ENCODE measurements at regions not wholly inside any gene's neighbourhood (a gene's known extent, or its start where the extent isn't known, plus 50 kb on each side); places are given as distances from the start of the nearest gene placed in this dataset.
"Not testable (repeated sequence)": the region's sequence is repeated elsewhere in the genome, so short reads cannot be mapped to it uniquely, and the experiment has no call there.

DNA sequence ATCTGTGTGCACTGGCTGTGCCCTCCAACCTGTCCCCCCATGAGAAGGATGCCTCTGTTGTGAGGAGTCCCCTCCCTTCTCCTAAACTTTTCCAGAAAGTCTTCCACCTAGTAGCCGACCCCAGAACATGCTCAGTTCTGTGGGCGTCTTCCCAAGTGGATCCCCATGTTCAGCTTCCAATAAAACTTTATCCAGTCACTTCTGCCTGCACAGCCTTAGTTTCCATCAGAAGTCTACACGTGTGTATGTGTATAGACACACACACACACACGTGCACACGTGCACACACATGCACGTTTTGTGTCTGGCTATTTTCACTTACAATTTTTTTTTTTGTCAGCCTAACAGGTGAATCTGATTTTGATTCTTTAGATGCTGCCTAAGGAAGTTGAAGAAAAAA, 115.1 kb downstream of the RTP5 start:
- DNase-seq = no peak

DNA sequence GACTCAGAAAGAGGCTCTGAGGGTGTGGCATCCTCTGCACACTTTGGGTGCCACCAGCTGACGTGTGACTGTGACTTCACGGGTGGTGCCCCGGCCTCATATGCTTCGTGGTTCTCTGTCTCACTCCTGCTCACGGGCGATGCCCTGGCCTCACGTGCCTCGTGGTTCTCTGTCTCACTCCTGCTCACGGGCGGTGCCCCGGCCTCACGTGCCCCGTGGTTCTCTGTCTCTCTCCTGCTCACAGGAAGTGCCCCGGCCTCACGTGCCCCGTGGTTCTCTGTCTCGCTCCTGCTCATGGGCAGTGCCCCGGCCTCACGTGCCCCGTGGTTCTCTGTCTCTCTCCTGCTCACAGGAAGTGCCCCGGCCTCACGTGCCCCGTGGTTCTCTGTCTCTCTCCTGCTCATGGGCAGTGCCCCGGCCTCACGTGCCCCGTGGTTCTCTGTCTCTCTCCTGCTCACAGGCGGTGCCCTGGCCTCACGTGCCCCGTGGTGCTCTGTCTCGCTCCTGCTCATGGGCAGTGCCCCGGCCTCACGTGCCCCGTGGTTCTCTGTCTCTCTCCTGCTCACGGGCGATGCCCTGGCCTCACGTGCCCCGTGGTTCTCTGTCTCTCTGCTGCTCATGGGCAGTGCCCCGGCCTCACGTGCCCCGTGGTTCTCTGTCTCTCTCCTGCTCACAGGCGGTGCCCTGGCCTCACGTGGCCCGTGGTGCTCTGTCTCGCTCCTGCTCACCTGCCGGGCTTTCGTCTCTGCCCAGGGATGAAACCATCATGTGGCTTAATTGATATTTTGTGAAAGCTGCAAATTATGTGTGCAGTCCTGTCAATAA, 115.8 kb downstream of the RTP5 start:
- DNase-seq = peak; percentile 74 to 86

DNA sequence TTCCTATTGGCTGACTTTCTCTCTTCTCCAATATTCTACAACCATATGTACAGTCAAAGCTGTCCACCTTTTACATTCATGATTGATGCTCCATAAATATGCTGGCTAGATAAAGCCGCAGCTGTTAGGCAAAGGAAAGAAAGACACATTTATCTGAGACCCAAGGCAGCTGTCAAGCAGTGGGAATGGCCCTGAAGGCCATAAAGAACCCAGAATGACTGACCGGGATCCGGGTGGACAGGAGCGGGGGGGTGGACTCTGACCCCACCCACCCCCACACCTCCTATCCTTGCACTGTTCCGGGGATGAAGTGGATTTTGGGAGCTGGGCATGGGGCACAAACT, 116.4 kb downstream of the RTP5 start:
- no peak for DNase-seq

DNA sequence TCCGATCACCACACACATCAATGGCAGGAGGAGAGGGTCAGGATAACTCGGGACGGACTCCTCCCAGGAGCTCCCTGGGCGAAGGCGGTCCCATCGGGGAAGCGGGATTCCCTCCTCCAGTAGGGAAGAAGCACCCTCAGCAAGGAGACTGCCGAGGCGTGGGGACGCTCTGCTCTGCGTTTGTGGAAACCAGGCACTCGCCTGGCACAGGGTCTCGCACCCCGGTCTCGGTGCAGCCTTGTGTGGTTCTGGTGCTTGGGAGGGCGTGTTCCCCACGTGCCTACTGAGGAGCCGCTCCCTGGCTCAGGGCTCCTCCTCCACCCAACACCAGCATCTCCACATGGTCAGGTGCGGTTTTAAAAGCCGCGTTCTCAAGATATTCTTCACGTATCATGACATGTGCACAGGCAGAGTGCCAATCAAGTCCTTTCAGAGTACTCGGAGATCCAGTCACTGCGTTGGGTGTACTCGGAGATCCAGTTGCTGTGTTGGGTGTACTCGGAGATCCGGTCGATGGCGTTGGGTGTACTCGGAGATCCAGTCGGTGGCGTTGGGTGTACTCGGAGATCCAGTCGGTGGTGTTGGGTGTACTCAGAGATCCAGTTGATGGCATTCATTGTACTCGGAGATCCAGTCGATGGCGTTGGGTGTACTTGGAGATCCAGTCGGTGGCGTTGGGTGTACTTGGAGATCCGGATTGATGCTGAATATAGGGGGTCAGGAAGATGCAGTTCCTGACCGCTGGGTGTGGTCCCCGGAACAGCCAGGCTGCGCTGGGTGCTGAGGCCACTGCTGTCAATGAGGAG, 117.5 kb downstream of the RTP5 start:
- no peak for DNase-seq

DNA sequence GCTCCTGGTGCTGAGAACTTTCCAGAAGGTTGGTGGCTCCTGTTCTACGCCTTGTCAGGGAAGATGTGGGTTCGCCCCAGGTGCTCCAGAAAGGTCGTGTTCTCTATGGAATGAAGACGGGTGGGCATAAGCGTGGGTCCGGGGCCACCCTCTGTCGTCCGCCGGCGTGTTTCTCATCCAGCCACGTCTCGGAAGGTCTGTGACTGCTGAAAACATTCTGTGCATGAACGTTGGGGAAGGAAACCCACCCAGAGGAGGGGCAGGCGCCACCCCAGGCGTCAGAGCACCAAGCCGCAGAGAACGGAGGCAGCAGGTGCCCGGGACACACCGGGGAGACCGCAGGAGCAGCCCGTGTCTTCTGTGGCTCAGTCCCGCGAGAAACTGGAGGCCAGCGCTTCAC, 118.2 kb downstream of the RTP5 start:
- no peak for DNase-seq

DNA sequence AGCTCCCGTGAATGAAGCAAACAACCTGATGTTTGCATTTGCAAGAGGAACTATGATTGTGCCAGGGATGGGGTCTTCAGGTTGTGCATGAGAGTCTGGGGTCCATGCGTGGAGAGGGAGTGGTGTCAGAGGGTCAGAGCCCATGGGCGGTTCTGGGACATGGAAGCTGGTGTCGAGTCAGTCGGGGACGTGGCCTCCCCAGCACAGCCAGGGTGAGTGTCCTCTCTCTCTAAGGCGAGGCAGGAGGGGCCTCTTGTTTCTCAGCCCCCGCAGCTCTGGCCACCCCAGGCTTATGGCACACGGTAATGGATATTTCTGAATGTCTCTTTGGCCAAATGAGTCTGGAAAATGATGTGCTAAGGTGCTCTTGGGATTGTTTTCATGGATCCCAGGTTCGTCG, 118.6 kb downstream of the RTP5 start:
- DNase-seq = no peak

DNA sequence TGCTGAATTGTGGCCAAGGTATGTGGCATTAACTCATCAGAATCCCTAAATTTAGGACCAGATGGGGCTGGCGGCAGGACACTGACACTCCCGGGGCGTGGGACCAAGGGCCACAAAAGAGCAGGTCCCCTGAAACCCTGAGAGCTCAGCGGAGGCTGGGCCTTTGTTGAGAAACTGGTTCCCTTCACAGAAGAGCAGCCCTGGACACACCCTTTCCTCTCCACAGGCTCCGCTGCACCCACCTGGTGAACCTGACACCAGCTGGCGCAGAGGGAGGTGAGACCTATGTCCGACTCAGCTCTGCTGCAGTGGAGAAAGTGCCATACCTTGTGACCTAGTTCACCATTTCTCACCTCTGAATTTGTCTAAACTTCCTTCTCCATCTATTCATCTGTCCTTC, 119.5 kb downstream of the RTP5 start:
- DNase-seq = peak in 1 of 2 donors; percentile 56

DNA sequence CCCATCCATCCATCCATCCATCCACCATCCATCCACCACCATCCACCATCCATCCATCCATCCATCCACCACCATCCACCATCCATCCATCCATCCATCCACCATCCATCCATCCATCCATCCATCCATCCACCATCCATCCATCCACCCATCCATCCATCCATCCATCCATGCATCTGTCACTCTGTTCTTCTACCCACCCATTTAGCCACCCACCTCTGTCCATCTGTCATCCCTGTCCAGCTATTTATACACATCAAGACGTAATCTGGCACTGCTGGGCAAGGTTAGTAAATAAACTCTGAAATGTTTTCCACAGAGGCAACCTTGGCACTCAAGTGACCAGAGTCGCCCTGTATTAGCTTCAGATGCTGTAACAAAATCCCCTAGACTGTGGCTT, 120.9 kb downstream of the RTP5 start:
- DNase-seq = no peak

DNA sequence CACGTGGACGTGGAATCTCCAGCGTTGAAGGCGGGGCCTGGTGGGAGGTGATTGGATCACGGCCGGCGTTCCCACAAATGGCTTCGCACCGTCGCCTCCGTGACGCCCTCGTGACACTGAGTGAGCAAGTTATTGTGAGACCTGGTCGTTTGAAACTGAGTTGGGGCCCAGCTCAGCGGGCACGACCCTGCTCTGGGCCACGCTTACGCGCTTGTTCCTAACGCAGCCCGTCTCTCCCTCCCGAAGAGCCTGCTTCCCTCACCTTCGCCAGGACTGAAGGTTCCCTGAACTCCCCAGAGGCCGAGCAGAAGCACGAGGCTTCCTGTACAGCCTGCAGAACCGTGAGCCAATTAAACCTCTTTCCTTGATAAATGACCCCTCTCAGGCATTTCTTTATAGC, 121.8 kb downstream of the RTP5 start:
- DNase-seq = no peak

DNA sequence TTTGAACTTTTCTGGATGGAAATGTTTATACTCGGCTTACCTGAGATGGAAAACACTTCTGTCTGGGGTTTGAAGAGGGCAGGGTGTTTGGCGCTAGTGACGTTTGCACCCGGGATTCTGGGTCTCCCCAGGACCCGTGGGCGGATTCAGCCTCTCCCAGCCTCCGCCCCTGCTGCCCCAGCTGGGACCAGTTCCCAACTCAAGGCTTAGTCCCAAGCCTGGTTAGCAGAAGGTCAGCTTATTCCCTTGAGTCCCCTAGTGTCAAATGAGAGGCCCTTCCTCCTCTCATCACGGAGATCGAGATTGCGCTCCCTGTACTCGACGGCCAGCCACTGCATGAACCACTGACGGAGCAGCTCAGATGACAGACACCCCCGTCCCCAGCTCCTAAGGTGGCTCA, 123.2 kb downstream of the RTP5 start:
- no peak for DNase-seq

DNA sequence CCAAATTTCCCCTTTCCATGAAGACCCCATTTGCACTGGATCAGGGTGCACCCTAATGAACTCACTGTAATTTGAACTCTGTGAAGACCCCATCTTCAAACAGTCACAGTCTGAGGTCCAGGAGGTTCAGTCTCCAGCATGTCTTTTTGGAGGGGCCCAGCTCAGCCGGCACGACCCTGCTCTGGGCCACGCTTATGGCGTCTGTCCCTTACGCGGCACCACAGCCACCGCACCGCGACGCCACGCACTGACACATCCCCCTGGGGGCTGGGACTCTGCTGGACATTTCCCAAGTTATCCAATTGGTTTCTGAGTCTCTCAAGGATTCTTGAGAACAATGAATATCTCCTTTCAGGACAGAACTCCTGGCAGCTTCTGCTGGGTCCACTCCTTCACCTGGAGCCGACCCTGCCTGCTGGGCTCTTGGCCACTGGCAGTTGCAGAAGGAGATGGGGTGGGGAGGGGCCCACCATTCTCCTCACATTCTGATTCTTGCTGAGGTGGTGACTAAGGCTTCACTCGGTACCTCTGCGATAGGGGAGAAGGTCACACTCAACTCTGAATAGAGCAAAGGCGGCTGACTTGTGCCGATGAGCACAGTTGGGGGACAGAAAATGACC, 124.0 kb downstream of the RTP5 start:
- DNase-seq = no peak

DNA sequence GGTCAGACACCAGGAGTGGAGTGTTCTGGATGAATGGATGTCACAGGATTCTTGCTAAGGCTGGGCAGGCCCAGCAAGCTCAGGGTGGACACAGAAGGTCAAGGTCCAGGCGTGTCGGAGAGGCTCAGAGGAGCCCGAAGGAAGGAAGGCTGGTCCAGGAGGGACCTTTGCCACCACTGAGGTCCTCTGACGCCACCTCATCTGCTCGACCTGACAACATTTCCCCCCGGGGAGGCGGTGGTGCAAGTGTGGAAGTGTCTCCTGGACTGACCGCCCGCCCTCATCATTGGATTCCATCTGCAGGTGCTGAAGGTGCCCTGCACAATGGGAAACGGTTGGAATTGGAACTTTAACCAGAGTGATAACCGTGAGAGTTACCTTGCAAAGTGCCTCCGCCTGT, 124.6 kb downstream of the RTP5 start:
- no peak for DNase-seq

DNA sequence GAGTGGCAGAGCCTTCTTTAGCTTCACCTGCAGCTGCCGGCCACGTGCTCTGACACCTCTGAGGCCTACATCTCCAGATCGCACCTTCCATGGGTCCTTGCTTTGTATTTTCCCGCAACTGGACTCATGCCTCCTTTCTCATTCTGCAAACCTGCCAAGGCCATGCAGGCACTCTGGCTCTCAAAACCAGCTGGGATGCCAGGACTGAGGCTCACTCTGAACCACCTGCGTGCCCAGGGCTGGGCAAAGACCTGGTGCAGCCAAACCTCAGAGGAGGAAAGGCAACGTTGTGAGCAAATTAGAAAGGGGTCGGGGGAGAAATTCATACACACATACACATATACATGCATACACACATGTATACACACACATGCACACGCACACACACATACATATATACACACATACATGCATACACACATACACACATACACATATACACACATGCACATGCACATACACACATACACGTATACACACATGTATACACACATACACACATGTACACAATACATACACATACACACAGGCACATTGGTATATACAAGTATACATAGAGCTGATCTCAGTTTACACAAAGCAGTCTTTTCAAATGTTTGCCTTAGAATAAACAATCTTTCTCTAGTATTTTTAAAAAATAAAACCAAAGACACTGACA, 125.2 kb downstream of the RTP5 start:
- no peak for DNase-seq

DNA sequence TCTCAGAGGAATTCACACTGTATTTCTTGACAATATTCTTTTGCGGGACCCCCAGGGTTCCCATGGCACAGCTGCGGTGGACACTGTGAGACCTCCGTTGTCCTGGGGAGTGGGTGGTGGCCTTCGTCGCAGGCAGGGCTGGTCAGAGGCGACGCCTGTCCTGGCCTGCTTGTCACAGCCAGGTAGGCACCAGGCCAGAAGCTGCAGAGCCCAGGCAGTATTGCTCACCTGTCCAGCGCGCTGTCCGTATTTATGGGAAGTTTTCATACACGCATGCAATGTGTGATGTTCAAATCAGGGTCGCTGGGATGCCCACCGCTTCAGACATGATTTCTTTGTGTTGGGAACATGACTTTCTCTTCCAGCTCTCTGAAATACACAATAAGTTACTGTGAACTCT, 126.6 kb downstream of the RTP5 start:
- no peak for DNase-seq

DNA sequence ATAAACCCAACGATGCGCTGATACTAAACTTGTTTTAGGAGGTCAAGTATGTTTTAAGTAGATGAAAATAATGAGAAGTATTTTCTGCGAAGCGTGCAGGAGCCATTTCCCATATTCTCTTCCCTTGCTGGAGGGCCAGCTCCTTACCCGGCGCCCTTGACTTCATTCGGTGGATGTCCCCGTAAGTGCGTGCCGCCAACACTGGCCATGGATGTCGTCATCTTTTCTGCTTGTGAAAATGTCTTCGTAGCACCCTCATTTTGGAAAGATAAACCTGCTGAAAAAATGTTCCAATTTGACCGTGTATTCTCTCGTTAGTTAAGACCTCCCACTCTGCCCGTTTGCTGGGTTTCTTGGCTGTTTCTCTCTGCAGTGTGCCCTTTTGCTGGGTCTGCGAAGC, 127.5 kb downstream of the RTP5 start:
- no peak for DNase-seq

DNA sequence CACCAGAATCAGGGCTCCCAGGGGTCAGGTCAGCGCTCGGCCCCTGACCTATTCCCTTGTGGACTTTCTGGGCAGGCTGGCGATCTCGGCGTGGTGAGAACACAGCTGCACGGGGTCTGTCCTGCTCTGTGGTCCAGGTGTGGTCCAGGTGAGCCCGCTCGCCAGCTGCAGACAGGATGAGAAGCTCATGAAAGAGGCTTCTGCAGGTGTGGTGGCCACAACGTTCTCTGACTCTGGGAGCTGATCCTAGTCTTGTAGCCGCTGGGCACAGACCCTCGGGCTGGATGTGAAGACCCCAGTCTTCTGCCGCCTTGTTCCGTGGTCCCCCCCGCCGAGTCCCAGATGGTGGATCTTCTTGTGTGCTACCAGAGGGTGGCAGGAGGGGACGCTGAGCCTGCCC, 129.7 kb downstream of the RTP5 start:
- DNase-seq = no peak

DNA sequence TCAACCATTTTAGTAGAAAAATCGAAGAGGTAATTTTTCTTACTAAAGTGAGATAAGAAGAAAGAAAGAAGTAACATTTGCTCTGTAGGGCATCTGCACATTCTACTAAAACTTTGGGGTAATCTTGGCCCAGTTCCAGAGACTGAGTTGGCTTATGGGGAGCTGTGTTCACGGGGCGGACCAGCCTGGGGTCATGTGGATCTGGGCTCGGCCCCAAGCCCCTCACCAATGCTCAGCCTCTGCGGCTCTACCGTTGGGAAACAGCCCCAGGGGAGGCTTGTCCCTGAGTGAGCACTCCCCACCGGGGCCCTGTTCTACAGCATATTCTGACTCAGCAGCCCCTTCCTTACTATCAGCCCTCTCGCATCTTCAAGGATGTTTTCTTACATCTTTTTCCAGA, 132.3 kb downstream of the RTP5 start:
- DNase-seq = no peak

DNA sequence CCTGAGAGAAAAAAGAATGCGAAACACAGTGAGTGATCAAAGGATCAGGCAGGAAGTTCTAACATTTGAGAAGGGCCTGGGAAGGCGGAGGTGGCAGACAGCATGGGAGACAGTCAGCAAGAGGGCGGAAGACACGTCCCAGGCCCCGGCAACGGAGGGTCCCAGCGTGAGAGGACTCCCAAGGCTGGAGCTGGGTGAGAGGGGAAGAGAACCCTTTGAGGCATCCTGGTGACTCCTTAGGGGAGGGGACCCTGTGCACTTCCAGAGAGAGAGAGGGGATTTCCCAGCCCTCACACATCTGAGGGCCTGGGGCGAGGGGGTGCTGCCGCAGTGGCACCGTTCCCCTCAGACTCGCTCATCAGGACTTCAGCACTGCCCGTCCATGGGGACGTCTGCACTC, 133.4 kb downstream of the RTP5 start:
- DNase-seq = peak in 1 of 2 donors; percentile 14

DNA sequence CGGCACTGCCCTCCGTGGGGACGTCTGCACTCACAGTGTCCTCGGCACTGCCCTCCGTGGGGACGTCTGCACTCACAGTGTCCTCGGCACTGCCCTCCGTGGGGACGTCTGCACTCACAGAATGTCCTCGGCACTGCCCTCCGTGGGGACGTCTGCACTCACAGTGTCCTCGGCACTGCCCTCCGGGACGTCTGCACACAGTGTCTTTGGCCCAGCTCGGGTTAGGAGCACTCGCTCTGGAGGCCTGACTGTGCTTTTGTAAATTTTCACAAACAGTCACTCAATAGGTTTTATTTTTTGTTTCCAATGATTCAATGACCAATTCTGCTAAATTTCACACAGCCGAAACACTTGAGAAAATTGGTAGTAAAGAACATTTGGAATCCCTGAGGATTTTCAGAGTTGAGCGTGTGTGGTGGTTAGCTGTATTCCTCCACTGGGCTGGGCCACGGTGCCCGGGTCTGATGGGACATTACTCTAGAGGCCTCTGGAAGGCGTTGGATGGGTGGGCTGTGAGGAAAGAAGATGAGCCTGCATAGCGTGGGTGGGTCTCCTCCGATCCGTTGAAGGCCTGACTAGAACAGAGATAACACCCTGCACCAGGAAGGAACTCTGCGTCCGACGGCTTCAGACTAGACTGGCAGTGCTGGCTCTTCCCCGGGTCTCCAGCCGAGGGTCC, 134.8 kb downstream of the RTP5 start:
- no peak for DNase-seq

DNA sequence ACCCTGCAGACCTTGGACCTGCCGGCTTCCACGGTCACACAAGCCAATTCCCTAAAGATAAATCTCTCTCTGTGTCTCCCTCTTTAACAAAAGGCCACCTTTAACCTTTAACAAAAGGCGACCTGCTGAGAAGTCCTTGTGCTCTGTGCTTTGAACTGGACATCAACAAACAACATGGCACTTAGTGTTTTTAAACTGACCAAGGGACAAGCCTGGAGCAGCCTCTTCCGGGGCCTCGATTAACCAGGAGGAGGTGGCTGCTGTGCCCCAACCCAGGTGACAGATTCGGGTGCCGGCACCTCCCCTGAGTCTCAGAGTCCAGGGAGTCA, 135.3 kb downstream of the RTP5 start:
- DNase-seq = no peak

DNA sequence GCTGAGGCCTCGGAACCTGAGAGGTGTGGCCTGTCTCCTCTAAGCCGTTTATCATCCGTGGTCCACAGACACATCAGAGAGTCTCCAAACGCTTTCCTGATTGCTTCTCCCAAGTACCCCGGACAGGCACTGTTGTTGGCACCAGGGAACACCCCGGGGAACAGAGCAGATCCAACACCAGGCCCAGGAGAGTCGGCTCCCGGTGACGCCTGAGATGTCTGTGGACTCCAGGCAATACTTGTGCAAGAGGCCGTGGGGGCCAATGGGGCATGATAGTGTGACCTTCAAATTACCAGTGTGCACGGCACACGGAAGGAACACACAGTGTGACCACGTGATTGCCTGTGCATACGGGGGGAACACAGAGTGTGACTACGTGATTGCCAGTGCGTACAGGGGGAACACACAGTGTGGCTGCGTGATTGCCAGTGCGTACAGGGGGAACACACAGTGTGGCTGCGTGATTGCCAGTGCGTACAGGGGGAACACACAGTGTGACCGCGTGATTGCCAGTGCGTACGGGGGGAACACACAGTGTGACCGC, 136.6 kb downstream of the RTP5 start:
- DNase-seq = not testable (repeated sequence)

DNA sequence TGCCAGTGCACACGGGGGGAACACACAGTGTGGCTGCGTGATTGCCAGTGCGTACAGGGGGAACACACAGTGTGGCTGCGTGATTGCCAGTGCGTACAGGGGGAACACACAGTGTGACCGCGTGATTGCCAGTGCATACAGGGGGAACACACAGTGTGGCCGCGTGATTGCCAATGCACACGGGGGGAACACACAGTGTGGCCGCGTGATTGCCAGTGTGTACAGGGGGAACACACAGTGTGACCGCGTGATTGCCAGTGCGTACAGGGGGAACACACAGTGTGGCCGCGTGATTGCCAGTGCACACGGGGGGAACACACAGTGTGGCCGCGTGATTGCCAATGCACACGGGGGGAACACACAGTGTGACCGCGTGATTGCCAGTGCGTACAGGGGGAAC, 139.4 kb downstream of the RTP5 start:
- DNase-seq = not testable (repeated sequence)

DNA sequence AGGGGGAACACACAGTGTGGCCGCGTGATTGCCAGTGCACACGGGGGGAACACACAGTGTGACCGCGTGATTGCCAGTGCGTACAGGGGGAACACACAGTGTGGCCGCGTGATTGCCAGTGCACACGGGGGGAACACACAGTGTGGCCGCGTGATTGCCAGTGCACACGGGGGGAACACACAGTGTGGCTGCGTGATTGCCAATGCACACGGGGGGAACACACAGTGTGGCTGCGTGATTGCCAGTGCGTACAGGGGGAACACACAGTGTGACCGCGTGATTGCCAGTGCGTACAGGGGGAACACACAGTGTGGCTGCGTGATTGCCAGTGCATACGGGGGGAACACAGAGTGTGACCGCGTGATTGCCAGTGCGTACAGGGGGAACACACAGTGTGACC, 140.3 kb downstream of the RTP5 start:
- not testable (repeated sequence) for DNase-seq
